Colonic mucosa (tissue), 4 donors: ENCODE measurements at regions not wholly inside any gene's neighbourhood (a gene's known extent, or its start where the extent isn't known, plus 50 kb on each side); places are given as distances from the start of the nearest gene placed in this dataset.

Experiments
- DNase-seq: peaks from one replicate; pipeline ENCODE4 v3.0.0-alpha.2; 2020
- H3K27ac ChIP-seq: fragments of 200-600 bp; one replicate; pipeline ENCODE4 v1.8.0; 2021
- H3K27me3 ChIP-seq: fragments of 200-600 bp; one replicate; pipeline ENCODE4 v1.8.0; 2021
- H3K36me3 ChIP-seq: fragments of 200-600 bp; one replicate; pipeline ENCODE4 v1.8.0; 2021
- H3K4me1 ChIP-seq: fragments of 200-600 bp; one replicate; pipeline ENCODE4 v1.8.0; 2021; ENCODE audit warnings: mild to moderate bottlenecking
- H3K4me3 ChIP-seq: fragments of 200-600 bp; one replicate; pipeline ENCODE4 v1.8.0; 2021
- H3K9ac ChIP-seq, 2 donors: one replicate each; pipeline ENCODE4 v1.7.0; 2013; ENCODE audit warnings: control low read depth in 2 of 2, low read depth in 2 of 2, low read length in 2 of 2
- H3K9me3 ChIP-seq: fragments of 200-600 bp; one replicate; pipeline ENCODE4 v1.8.0; 2021
- CTCF ChIP-seq: fragments of 200-600 bp; IDR thresholded peaks from one replicate; pipeline ENCODE4 v1.8.0; 2022; ENCODE audit warnings: antibody characterized with exemption, mild to moderate bottlenecking
- intact Hi-C: fragments of 100-400 bp; cut with DNase I; formaldehyde crosslinking; loops from one replicate; pipeline ENCODE4 v1.14.1; 2022
- donor health status: healthy.
- donor health status: DM: no; HTN: no; CAD: no.
- donor health status: DM: no; HTN: no; CAD: no.

DNA sequence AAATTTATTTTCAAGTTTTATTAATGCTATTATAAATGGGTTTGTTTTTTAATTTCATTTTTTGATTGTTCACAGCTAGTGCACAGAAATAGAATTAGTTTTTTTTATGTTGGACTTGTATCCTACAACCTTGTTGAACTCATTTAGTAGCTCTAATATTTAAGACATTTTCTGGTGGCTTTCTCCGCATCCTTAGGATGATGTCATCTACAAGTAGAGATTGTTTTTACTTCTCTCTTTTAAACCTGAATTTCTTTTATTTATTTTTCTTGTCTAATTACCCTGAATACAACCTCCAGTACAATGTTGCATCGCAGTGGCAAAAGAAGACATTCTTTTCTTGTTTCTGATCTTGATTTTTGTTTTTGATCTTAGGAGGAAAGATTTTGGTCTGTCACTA, 142.6 kb upstream of the PRDM1 start:
- TF ChIP-seq CTCF: no peak
- H3K27ac ChIP-seq: no peak overlapping the region
- intact Hi-C loops: no loop called here
- H3K4me1 ChIP-seq: no peaks in the 10 kb centered on the region
- H3K4me3 ChIP-seq: no peak overlapping the region
- H3K27me3 ChIP-seq: no peaks in the 10 kb centered on the region
- no peak for DNase-seq
- H3K9ac ChIP-seq: no peak overlapping the region
- no peaks in the 10 kb centered on the region for H3K36me3 ChIP-seq
- H3K9me3 ChIP-seq: no peaks in the 10 kb centered on the region

DNA sequence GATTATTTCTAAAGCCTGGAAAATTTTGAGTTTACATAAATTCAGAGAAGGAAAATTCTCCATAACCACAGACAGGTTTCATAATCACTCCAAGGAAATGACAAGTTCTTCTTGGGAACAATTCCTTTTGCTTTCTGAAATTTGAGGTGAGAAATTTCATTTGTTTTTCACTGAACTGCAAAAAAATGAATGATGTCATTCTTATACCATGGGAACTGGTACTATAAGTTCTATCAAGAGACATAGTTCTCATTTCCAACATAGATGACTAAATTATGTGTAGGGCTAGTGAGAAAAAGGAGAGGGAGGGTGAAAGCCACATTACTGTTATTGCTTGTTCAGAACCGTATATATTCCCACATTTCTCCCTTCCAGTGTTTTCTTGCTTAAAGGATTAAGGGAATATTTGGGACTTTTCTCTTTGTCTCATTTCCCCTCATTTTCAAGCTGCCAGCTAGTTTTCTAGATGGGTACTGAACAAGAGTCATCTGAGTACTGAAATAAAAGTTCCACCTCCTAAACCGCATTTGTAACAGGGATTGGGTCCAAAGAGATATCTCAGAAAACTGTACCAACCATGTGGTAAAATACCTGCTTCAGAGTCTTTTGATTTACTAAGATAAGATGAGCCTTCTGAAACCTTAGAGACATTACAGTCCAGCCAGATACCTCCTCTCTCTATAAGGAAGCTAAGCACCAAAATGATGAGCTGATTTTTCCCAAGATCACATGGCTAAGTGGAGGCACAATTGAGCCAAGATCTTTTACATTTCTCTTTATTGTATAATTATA, 144.3 kb upstream of the PRDM1 start:
- H3K9me3 ChIP-seq: no peaks in the 10 kb centered on the region
- no peak overlapping the region for H3K9ac ChIP-seq
- H3K27me3 ChIP-seq: no peaks in the 10 kb centered on the region
- no peak for TF ChIP-seq CTCF
- intact Hi-C loops: no loop called here
- no peaks in the 10 kb centered on the region for H3K4me1 ChIP-seq
- no peak for DNase-seq
- no peak overlapping the region for H3K27ac ChIP-seq
- no peak overlapping the region for H3K4me3 ChIP-seq
- H3K36me3 ChIP-seq: no peaks in the 10 kb centered on the region

DNA sequence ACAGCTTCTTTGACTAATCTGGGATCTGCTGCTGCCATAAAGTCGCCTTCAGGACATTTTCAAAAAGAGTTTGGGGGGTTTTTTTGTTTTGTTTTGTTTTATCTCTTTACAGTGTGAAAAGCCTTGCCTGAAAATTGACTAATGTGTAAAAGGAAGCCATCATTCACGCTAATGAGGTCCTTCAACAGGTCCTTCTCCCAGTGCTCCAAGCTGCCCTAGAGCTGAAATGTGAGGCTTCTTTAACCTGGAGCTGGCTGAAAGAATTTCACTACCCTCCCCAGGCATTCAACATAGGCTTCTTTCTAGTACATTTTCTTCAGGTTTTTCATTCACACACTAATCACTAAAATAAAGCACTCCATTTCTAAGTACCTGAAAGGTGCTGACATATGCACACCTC, 145.1 kb upstream of the PRDM1 start:
- Histone ChIP-seq H3K27ac (no peak overlapping the region), H3K9ac (no peak overlapping the region), H3K27me3 (no peaks in the 10 kb centered on the region), H3K36me3 (no peaks in the 10 kb centered on the region), H3K4me3 (no peak overlapping the region), H3K4me1 (no peaks in the 10 kb centered on the region), H3K9me3 (no peaks in the 10 kb centered on the region)
- intact Hi-C loops: no loop called here
- no peak for TF ChIP-seq CTCF
- DNase-seq: no peak

DNA sequence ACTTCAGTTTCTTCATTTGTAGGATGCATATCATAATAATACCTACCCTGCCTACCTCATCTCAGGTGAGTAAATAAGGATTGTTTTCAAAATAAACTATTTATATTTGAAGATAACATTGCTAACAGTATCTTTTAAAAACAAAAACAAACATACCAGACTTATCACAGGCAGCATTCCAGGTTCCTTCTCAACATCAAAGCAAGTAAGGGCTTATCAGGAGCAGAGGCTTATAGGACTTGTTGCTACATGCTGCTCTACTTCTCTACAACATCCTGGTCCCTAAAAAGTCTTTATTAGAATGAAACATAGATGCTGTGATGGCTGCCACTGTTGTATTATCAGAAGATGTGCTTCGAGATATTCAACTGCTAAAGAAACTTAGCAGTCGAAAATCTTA, 149.2 kb upstream of the PRDM1 start:
- no peak for TF ChIP-seq CTCF
- no peaks in the 10 kb centered on the region for H3K4me1 ChIP-seq
- no peaks in the 10 kb centered on the region for H3K9me3 ChIP-seq
- H3K36me3 ChIP-seq: no peaks in the 10 kb centered on the region
- no peaks in the 10 kb centered on the region for H3K27me3 ChIP-seq
- DNase-seq: no peak
- H3K27ac ChIP-seq: no peak overlapping the region
- no peak overlapping the region for H3K4me3 ChIP-seq
- H3K9ac ChIP-seq: no peak overlapping the region
- intact Hi-C loops: no loop called here

DNA sequence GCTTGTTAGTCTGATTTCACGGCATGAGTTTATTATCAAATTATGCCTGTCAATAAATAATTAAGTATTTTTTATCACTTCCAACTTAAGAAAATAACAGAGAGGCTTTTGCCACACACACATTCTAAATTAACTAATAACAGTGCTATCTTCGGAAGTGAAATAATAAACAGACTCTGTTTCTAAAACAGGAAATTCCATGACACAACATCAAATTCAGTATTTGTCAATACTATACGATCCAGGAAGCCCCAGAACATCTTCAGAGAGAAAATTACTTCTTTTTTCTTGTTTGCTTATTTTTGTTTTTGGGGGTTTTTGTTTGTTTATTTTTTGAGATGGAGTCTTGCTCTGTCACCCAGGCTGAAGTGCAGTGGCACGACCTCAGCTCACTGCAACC, 150.7 kb upstream of the PRDM1 start:
- no peaks in the 10 kb centered on the region for H3K9me3 ChIP-seq
- TF ChIP-seq CTCF: no peak
- no peak overlapping the region for H3K27ac ChIP-seq
- H3K9ac ChIP-seq: no peak overlapping the region
- no peak overlapping the region for H3K4me3 ChIP-seq
- H3K4me1 ChIP-seq: no peaks in the 10 kb centered on the region
- intact Hi-C loops: no loop called here
- no peak for DNase-seq
- no peaks in the 10 kb centered on the region for H3K36me3 ChIP-seq
- no peaks in the 10 kb centered on the region for H3K27me3 ChIP-seq
